GM18505 (cell line): ENCODE measurements at regions not wholly inside any gene's neighbourhood (a gene's known extent, or its start where the extent isn't known, plus 50 kb on each side); places are given as distances from the start of the nearest gene placed in this dataset.

Experiments
- ATAC-seq: cut with Tn5 transposase; IDR thresholded peaks from one replicate; pipeline ENCODE4 v1.9.1; 2021; ENCODE audit not compliant: unreplicated experiment
- POLR2A ChIP-seq: IDR thresholded peaks from 4 replicates; pipeline ENCODE4 v1.6.1; 2011; ENCODE audit warnings: borderline replicate concordance; ENCODE audit not compliant: insufficient read depth, insufficient read length; ENCODE audit errors: extremely low read depth

DNA sequence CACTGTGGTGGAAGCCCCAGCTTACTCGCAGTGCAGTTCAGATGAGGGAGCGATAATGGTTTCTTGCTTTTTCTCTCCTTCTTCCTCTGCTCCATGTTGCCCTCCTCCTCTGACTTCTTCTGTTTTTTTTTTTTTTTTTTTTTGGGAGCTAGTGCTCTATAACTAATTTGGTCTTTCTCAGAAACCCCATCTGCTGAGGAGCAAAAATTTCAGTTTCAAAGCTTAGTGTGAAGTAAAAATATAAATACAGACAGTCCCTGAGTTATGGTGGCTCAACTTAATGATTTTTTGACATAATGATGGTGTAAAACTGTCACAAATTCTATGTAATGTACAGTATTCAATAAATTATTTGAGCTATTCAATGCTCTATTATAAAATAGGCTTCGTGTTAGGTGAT, 120.7 kb downstream of the TBX19 start:
- ATAC-seq: no peak
- TF ChIP-seq POLR2A: no peak

GRCh38 chr1:168400139-168400538, 119.5 kb downstream of the TBX19 start:
- no peak for ATAC-seq
- TF ChIP-seq POLR2A: no peak

- no peak for TF ChIP-seq POLR2A
- no peak for ATAC-seq
Measured at GRCh38 chr1:168397806-168398205, 117.1 kb downstream of the TBX19 start.

DNA sequence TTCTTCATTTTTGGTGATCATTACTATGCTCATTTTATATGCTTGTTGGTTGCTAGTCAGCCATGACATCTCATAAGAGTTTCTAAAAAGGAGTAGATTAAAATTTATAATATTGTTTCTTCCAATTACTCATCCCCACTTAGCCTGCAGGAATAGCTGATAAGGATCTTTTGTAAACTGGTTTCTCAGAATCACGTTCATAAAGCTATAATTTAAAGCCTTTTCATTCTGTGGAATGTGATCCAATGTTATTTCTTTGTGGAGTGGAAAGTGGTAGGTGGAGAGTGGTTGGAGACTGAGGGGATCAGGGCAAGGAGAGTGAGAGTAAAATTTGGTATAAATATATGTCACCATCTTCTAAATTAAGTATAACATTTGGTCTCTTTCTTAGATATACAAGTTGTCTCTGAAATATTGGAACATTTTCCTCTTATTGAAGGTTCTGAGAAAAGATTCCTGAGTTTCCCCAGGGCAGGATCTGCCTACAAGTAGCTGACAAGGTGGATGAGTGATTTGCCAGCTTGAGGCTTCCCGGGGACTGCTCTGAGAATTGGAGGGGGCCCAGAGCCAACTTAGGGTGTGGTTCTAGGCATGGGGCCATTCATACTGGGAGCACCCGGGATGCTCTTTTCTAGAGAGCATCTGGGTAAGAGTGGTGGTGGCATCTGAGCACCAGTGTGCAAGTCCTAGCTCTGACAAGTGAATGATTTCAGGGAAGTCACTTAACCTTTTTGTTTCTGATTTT, 116.4 kb downstream of the TBX19 start:
- ATAC-seq: no peak

DNA sequence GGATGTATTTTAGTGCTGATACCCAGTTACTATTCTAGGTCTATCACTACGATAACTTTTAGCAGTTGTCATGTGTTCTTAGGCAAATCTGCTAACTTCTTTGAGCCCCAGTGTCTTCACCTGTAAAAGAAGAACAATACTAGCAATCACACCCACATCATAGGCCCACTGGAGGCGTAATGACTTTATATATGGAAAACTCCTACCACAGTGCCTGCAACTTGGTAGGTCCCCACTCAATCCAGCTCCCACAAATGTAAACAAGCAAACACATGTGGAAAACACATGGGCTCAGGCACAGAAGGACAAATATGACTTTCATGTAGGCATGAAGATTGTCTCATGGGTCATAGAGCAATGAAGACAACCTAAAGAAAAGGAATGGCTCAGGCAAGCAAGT, 115.8 kb downstream of the TBX19 start:
- TF ChIP-seq POLR2A: no peak
- ATAC-seq: no peak

More for the DNA sequence above, 116.4 kb downstream of the TBX19 start:
- TF ChIP-seq POLR2A: no peak

GRCh38 chr1:168394858-168395257, 114.2 kb downstream of the TBX19 start:
- TF ChIP-seq POLR2A: no peak
- no peak for ATAC-seq

DNA sequence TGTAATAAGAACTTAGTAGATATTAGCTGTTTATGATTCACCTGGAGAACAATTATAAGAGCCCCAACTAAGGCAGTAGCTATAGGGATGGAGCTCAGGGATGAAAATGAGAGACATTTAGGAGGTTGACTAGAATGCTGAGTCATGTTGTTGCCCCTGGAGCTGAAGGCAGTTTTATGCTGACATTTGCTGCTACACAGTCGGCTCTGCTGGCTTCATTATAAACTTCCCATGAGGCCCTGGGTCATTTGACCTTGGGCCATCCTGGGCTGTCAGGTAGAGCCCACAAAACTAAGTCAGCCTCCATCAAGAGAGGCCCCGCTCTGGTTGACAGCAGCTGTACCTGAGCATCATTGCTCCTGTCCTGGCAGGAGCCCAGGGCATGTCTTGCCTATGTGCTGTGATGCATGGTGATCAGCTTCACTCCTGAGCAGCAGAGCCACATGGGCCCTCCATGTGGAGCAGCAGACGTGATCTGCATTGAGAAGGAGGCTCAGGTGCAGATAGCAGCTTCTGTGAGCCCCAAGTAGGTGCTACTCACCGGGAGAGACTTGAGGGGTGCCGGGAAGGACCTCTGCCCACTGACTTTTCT, 112.4 kb downstream of the TBX19 start:
- no peak for ATAC-seq
- TF ChIP-seq POLR2A: no peak

- ATAC-seq: no peak
- TF ChIP-seq POLR2A: no peak
Measured at GRCh38 chr1:168391851-168392681, 111.4 kb downstream of the TBX19 start.

- TF ChIP-seq POLR2A: no peak
- no peak for ATAC-seq
Measured at GRCh38 chr1:168390271-168390670, 109.6 kb downstream of the TBX19 start.

DNA sequence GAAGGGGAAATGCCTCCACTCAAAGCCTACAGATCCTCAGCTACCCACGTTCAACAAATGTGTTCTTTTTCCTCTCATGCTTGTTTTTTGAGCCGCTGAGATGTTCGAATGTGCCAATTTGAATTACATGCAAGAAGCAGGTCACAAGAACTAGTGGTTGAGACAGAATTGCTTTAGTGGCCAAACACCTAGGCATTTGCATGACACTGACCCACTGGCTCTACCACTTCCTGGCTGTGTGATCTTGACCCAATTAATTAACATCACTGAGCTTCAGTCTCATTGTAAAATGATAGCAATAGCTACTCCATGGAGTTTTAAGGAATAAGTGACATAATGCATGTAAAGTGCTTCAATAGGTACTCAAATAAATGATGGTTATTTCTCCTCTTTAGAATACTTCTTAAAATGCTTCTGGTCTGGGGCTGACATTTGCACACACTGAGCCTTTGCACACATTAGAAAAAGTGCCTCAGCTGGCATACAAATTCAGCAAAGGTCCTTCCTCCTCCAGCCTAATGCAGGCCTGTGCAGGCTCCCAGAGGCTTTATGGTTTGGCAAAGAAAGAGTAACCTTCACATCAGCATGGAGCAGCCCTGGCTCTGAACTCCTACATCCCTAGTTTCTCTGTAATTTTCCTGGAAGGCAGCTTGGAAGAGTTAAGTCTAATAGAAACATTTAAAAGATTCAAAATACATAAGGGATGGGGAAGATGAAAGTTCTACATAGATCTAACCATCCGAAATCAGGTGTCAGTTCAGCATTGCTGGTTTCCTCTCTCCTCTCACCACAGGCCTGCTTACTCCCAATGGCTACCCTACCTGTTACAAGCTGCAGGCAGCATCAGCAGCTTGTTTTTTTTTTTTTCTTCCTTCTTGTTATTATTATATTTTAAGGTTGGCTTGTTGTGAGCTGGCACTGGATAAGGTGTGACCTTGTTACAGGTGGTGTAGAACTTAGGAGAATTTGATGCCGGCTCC, 107.4 kb downstream of the TBX19 start:
- TF ChIP-seq POLR2A: no peak
- ATAC-seq: no peak

DNA sequence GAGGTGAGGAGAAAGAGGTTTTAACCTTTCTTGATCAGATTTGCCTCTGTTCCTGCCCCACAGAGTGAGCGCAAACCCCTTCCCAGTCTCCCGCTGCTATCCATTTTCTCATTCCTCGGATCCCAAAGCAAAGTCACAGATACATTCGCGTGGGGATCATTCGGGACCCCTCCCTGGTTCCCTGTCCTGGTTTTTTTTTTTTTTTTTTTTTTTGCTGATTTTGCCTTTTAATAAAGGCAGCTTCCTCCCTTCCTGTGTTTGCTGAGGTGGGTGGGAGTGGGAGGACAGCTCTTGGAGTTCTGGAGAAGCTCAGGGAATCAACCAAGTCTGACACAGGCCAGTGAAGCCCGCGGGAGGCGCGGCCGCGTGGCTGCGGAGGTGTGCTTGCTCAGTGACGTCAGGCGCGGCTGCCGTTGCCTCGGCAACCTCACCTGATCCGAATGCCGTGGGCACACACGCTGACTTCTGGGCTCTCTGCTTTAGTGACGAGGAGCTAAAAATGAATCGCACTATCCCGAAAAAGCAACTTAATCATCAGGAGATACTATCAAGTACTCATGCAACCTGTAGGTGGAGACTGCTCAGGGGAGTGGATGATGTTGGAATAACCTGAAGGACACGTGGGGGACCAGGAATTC, 106.4 kb downstream of the TBX19 start:
- TF ChIP-seq POLR2A: no peak
- no peak for ATAC-seq

GRCh38 chr1:168386492-168386891, 105.8 kb downstream of the TBX19 start:
- TF ChIP-seq POLR2A: no peak
- ATAC-seq: no peak
